ENCODE measurements at regions not wholly inside any gene's neighbourhood (a gene's known extent, or its start where the extent isn't known, plus 50 kb on each side); places are given as distances from the start of the nearest gene placed in this dataset.

DNA sequence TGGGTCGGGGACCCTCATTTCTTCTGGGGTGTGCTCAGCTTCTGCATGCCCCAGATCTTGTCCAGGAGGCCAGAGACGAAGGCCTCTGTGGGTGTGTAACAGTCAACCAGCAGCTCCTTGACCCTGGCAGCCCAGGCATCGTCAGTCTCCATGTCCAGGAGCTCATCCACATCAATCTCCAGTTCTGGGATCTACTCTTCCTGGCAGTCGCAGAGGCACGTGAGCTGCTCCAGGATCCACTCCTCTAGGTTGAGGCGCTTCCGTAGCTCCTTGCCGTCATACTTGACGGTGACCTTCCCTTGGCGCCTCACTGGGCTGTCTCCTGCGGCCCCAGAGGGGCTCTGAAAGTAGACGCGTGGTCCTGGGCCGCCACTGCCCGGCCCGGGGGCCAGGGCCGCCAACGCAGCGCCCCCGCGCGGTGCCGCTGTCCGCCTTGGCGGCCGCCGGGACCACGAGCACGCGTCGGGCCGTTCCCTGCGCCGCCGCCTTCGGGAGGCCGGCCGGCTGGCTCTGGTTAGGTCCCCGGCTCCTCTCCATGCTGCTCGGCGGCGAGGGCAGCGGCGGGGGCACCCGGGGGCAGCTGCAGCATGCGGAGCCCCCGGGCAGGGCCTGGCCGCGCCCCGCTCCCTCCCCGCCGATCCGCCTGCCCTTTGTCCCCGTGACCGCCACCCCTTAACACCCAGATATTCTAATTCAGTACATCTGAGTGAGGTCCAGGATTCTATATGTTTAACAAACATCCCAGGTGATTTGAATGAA, 170.5 kb downstream of the SEPTIN7 start:
- TF ChIP-seq POLR2A (conservative IDR thresholded peaks at IDR 0.05) (no peak), ZSCAN29 (IDR thresholded peaks at IDR 0.05) (no peak)
